ENCODE measurements at regions not wholly inside any gene's neighbourhood (a gene's known extent, or its start where the extent isn't known, plus 50 kb on each side); places are given as distances from the start of the nearest gene placed in this dataset.

DNA sequence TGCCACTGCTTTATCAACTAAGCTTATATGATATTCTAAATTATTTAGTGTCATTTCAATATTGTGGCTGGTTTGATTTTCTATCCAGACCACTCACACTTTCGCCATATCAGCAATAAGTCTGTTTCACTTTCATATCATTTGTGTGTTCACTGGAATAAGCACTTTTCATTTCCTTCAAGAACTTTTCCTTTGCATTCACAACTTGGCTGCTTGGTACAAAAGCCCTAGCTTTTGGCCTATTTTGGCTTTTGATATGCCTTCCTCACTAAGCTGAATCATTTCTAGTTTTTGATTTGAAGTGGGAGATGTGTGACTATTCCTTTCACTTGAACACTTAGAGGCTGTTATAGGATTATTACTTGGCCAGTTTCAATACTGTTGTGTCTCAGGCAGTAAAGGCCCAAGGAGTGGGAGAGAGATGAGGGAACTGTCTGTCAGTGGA is 120.9 kb upstream of the NAMPT start:
- no peak for DNase-seq
- H3K4me1 ChIP-seq = no peaks in the 10 kb centered on the region
- intact Hi-C loops (cut with DNase I; ENCODE audit: low total_unique reads) = no loop called here
- H3K27me3 ChIP-seq = no peaks in the 10 kb centered on the region
- H3K4me3 ChIP-seq = no peak overlapping the region
- no peak overlapping the region for H3K27ac ChIP-seq
- 0% methylated on average over 1 of the region's 1 CpG for WGBS, 2 donors
- H3K36me3 ChIP-seq (ENCODE audit: low read depth, missing control alignments) = no peaks in the 10 kb centered on the region
- TF ChIP-seq, protein P1, sequence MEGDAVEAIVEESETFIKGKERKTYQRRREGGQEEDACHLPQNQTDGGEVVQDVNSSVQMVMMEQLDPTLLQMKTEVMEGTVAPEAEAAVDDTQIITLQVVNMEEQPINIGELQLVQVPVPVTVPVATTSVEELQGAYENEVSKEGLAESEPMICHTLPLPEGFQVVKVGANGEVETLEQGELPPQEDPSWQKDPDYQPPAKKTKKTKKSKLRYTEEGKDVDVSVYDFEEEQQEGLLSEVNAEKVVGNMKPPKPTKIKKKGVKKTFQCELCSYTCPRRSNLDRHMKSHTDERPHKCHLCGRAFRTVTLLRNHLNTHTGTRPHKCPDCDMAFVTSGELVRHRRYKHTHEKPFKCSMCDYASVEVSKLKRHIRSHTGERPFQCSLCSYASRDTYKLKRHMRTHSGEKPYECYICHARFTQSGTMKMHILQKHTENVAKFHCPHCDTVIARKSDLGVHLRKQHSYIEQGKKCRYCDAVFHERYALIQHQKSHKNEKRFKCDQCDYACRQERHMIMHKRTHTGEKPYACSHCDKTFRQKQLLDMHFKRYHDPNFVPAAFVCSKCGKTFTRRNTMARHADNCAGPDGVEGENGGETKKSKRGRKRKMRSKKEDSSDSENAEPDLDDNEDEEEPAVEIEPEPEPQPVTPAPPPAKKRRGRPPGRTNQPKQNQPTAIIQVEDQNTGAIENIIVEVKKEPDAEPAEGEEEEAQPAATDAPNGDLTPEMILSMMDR (IDR thresholded peaks at IDR 0.05) = no peak
- no peak for TF ChIP-seq POLR2A (IDR thresholded peaks at IDR 0.05)
- no peaks in the 10 kb centered on the region for H3K9me3 ChIP-seq

GRCh38 chr7:106402898-106403297 is 118.1 kb upstream of the NAMPT start:
- Histone ChIP-seq H3K36me3 (ENCODE audit: low read depth, missing control alignments) (no peaks in the 10 kb centered on the region), H3K4me1 (no peaks in the 10 kb centered on the region), H3K4me3 (no peak overlapping the region), H3K9me3 (no peaks in the 10 kb centered on the region), H3K27ac (no peak overlapping the region), H3K27me3 (no peaks in the 10 kb centered on the region)
- TF ChIP-seq, protein P1 (IDR thresholded peaks at IDR 0.05) = no peak
- no peak for TF ChIP-seq POLR2A (IDR thresholded peaks at IDR 0.05)
- DNase-seq = no peak
- WGBS, 2 donors = 79 to 93% methylated on average over 1 of the region's 1 CpG
- intact Hi-C loops (cut with DNase I; ENCODE audit: low total_unique reads) = no loop called here

GRCh38 chr7:106400923-106401322 is 116.1 kb upstream of the NAMPT start:
- no peaks in the 10 kb centered on the region for H3K4me1 ChIP-seq
- WGBS, 2 donors = 84 to 94% methylated on average over 3 of the region's 3 CpGs
- H3K27ac ChIP-seq = no peak overlapping the region
- H3K36me3 ChIP-seq (ENCODE audit: low read depth, missing control alignments) = no peaks in the 10 kb centered on the region
- no peak overlapping the region for H3K4me3 ChIP-seq
- DNase-seq = no peak
- H3K27me3 ChIP-seq = no peaks in the 10 kb centered on the region
- intact Hi-C loops (cut with DNase I; ENCODE audit: low total_unique reads) = no loop called here
- TF ChIP-seq, protein P1 (IDR thresholded peaks at IDR 0.05) = no peak
- no peak for TF ChIP-seq POLR2A (IDR thresholded peaks at IDR 0.05)
- no peaks in the 10 kb centered on the region for H3K9me3 ChIP-seq

- Histone ChIP-seq H3K9me3 (no peaks in the 10 kb centered on the region), H3K36me3 (ENCODE audit: low read depth, missing control alignments) (no peaks in the 10 kb centered on the region), H3K4me1 (no peaks in the 10 kb centered on the region), H3K27me3 (no peaks in the 10 kb centered on the region), H3K4me3 (no peak overlapping the region), H3K27ac (no peak overlapping the region)
- TF ChIP-seq, protein P1 (IDR thresholded peaks at IDR 0.05) = no peak
- no peak for TF ChIP-seq POLR2A (IDR thresholded peaks at IDR 0.05)
- no peak for DNase-seq
- intact Hi-C loops (cut with DNase I; ENCODE audit: low total_unique reads) = no loop called here
These were observed 114.0 kb upstream of the NAMPT start for GRCh38 chr7:106398786-106399185.

DNA sequence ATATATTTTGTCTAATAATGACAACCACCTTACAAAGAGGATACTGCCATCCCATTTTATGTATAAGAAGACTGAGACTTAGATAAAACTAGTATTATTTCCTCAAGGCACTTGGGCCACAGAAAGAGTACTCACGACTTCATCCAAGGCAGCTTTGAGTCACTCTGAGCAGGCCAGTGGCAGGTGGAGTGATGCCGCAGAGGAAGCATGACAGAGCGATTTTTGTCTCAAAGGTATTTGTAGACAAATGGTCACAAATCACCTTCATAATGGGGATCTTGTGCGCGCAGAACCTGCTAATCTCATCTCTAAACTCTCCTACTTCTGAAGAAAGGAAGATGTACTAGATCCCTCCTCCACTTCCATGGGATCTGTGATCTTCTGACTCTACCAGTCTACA is 113.2 kb upstream of the NAMPT start:
- H3K4me3 ChIP-seq = no peak overlapping the region
- no peak for DNase-seq

More for the DNA sequence above, 113.2 kb upstream of the NAMPT start:
- Histone ChIP-seq H3K27me3 (no peaks in the 10 kb centered on the region), H3K9me3 (no peaks in the 10 kb centered on the region), H3K36me3 (ENCODE audit: low read depth, missing control alignments) (no peaks in the 10 kb centered on the region), H3K4me1 (no peaks in the 10 kb centered on the region), H3K27ac (no peak overlapping the region)
- intact Hi-C loops (cut with DNase I; ENCODE audit: low total_unique reads) = no loop called here
- no peak for TF ChIP-seq POLR2A (IDR thresholded peaks at IDR 0.05)
- TF ChIP-seq, protein P1 (IDR thresholded peaks at IDR 0.05) = no peak
- WGBS, 2 donors = 88 to 89% methylated on average over 5 of the region's 5 CpGs
